ENCODE measurements at regions not wholly inside any gene's neighbourhood (a gene's known extent, or its start where the extent isn't known, plus 50 kb on each side); places are given as distances from the start of the nearest gene placed in this dataset.

DNA sequence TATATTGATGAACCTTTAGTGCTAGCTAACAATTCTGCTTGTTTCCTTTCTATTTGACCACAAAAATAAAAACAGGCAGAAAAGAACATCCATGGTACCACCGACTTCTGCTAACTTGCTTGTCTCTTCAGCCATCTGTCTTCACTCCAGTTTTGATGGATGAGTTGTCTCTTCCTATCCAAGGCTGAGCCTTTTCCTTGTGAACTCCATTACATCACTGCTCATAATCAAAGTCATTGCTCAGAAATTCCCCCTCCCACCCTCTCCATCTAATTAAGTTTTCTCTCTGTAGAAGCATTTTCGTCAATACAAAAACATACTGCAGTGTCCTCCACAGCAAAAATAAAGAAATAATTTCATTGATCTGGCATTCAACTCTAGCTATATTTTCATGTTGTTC, 184.4 kb downstream of the SPCS3 start:
- DNase-seq (ENCODE audit: low spot score), result no peak

DNA sequence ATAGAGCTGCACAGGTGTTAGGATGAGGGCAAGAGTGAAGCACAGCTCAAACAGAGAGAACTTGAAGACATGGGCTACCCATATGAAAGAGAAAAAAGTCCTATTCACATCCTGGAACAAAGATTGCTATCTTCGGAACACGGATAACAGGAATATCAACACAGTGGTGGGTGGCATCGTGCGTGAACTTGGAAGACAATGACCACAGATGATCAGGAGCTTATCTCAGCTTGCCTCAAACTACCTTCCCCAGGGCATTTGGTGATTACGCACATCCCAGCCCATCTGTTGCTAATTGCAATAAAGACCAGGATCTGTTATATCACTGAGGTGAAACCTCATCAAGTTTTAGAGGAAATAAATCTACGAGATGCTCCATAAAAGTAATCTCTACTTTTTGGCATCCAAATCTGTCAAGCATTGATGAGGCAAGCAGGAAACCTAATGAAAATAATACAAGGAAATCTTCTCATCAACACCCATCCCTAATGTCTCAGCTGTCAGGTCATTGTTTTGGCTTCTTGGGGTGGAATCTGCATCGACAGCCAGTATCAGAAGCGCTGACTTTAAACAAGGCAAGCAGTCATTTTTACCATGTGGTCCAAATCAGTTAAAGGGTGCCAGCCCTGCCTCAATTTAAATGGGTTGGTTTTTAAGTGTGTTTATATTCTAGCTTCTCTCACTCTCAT, 188.2 kb downstream of the SPCS3 start:
- DNase-seq (ENCODE audit: low spot score), result no peak

GRCh38 chr4:176508780-176509331, 189.1 kb downstream of the SPCS3 start:
- no peak for DNase-seq (ENCODE audit: low spot score)

DNA sequence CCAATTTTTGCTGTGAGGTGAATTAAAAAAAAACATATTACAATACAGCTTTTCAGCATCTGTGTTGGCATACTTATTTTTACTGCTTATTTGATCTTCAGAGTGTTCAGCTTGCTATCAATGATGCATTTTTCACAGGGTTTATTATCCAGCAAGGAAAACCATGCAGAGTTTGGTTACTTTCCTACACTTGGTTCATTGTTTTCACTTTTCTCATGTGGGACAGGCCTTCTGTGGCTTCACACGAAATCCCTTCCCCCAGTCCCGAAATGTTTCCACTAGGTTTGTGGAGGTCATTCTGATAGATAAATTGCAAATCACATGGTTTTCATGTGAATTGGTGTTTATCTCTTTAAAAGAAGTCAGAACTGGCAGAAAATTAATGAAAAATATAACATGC, 205.8 kb downstream of the SPCS3 start:
- DNase-seq (ENCODE audit: low spot score), result no peak

DNA sequence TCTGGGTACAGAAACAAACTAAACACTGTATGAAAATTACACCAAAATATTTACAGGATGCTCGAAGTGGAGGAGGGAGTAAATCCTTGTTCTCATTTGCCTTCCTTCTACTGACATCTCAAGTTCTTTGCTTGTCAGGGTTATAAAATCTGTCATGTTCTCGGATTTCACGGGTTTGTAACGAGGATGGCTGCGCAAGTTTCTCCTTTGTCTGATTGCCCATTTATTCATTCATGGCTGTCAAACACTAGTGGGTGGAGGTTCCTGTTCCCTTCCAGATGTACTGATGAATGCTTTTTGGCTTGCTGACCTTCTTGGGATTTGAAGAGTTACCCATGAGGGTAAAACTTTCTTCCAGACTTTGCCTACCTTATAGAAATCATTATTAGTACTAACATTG, 206.9 kb downstream of the SPCS3 start:
- no peak for DNase-seq (ENCODE audit: low spot score)

GRCh38 chr4:176529574-176529973, 209.8 kb downstream of the SPCS3 start:
- DNase-seq (ENCODE audit: low spot score), result no peak

DNA sequence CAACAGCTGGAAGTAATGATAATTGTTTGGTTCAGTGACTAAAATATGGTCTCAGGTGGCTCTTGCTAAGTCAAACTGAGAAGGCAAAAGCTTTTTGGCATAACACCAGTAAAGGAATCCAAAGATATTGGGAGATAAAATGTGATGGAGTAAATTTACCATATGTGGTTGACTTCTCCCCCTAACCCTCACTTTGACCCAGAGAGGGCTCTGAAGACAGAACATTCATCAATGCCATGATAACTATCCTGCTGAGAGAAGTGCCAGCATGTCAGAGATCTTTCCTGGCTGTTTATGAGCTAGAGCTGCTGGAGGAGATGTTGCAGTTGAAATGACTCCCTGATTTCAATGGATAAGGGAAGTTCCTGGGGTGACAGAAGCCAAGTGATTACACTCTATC, 213.4 kb downstream of the SPCS3 start:
- peak; percentile 1 for DNase-seq (ENCODE audit: low spot score)

DNA sequence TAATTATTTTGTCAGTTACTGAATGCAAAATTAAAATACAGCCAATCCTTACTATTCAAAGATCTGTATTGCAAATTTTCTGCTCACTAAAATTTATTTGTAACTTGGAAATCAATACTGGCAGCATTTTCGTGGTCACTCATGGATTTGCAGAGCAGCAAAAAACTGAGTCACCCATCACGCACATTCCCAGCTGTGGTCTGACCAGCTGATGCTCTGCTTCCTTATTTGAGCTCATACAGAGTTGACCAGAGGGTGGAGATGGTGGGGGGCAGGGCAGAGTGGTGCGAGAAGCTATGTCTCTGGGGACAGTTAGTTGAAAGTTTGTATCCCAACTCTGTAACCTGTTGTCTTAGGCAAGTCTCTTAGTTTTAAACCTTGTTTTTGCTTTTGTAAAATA, 214.8 kb downstream of the SPCS3 start:
- DNase-seq (ENCODE audit: low spot score), result no peak

- no peak for DNase-seq (ENCODE audit: low spot score)
These were observed 218.6 kb downstream of the SPCS3 start for GRCh38 chr4:176538217-176538925.

DNA sequence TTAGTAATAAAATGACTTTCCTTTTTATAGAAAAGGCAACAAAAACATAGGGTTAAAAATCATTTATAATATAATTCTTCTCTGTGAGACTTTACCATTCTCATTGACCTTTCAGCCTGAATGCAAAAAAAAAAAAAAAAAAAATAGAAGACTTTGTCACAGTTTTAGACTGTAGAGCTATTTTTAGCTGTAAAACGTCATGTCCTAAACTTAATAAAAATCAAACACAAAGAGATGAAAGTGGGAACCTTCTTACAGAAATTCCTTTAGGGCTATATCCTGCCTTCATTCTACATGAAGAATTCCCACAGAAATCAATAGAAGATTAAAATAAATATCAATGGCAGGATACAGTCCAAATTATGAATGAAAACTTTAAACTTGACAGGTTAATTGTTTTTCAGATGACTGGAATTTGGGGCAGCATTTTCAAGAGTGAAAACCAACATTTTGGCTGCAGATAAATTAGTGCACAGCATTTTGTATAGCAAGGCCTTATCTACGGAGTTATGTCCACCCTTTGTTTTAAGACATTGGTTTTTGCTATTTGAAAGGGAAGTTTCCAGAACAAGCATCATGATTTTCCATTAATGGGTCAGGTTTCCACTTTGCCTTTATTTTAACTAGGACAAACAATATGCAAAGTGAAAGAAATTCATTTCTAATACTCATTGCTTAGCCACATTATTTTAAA, 219.5 kb downstream of the SPCS3 start:
- no peak for DNase-seq (ENCODE audit: low spot score)

DNA sequence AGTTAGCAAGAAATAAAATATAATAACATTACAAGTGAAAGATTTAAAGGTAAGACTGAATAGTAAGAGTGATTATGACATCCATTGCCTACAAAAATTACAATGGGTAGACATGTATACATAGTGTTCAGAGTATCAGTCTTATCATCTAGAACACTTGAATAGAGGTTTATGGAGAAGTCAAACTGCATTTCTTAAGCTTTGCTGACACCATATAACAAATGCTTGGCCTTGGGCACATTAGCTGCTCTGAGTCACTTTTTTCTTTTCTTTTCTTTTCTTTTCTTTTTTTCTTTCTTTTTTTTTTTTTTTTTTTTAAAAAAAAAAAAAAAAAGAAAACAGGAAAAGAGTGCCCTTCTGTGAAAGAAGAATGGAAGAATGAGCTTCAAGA, 220.0 kb downstream of the SPCS3 start:
- no peak for DNase-seq (ENCODE audit: low spot score)

GRCh38 chr4:176540814-176541213, 221.0 kb downstream of the SPCS3 start:
- DNase-seq (ENCODE audit: low spot score), result no peak

DNA sequence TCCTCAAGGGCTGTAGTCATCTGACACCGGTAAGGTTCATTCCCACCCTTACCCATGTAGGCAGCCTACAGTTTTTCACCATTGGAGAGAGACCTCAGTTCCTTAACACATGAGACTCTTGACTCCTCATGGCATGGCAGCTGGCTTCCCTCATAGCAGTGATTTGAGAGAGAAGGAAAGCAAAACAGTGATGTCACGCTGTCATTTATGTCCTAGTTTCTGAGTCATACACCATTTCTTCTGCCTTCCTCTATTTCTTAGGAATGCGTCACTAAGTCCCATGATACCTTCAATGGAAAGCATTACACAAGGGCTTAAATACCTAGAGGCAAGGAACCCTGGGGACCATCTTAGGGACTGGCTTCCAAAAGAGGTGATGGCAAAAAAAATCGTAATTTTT, 226.1 kb downstream of the SPCS3 start:
- DNase-seq (ENCODE audit: low spot score), result no peak

DNA sequence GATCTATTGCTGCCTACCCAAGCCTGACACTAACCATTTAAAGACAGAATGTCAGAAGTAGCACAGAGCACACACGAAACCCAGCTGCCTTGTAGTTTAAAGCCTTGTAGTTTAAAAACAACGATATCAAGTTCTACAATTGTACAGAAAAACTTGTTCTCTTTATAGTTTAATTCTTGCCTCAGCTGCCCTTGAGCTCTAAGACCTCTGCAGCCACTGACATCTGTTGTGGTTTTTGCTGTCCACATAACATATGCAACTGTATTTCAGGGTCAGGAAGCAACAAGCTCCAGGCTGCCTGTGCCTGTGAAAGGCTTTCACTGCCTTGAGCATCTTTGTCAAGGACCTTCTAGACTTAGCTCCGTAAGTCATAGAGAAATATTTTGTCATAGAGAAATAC, 227.2 kb downstream of the SPCS3 start:
- no peak for DNase-seq (ENCODE audit: low spot score)

DNA sequence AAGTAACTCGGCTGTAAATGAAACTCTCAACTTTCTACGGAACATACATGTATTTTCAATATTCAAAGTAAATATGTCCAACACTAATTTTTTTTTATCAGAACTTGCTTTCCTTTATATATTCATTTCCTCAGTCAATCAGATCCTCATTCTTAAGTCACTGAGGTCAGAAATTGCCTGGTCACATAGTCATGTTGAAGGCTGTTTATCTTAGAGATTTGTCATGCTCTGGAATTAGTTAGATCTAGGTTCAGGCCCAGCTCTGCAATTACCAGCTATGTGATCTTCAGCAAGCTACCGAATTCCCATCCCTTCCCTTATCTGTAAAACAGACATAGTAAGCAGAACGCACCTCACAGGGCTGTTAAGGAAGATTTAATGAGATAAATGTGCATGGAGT, 228.8 kb downstream of the SPCS3 start:
- no peak for DNase-seq (ENCODE audit: low spot score)

DNA sequence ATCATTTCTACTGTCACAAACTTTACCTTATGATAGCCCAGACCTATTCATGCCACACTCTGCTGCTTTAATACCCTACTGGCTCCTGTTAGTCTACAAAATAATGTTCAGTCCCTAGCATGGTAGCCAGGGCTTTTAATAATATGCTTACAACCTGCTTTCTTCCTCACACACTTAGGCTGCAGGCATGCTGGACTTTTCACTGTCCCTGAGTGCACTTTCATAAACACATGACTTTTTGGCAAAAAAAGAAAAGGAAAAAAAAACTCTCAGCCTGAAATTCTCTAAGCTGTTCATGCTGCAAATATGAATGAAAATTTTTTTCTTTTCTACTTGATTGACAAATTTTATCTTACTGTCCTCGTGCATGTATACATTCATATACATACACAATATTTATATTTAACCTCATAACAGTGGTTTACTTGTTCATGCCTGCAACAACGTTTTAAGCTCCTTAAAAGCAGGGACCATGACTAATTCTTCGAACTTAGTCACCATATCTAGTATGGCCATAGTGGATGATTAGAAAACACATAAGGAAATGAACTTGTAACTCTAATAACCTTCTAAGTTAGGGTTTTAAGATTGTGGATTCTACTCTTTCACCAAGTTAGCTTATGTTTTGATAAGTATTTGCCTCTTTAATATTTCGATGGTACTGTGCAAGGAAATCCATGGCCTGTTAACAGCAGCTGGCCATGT, 229.5 kb downstream of the SPCS3 start:
- no peak for DNase-seq (ENCODE audit: low spot score)

DNA sequence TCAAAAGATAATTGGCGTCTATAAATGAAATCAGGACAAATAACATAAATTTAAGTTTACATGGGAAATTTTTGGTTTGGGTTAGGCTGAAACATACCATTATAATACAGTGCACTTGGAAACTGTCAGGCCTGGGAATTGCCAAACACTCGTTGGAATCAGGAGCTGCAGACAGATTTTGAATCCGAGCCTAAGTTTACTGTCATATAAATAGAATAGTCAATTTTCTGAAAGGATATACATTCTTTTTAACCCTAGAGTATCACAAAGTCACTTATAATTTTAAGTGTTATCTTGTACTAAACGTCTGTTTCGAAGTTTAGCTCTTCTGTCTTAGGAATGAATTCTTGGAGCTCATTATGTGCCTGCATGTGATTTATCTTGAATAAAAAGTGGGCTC, 234.1 kb downstream of the VEGFC start:
- no peak for DNase-seq (ENCODE audit: low spot score)

- DNase-seq (ENCODE audit: low spot score), result no peak
These were observed 231.4 kb downstream of the VEGFC start for GRCh38 chr4:176561368-176561767.

GRCh38 chr4:176563591-176563990, 229.1 kb downstream of the VEGFC start:
- no peak for DNase-seq (ENCODE audit: low spot score)

DNA sequence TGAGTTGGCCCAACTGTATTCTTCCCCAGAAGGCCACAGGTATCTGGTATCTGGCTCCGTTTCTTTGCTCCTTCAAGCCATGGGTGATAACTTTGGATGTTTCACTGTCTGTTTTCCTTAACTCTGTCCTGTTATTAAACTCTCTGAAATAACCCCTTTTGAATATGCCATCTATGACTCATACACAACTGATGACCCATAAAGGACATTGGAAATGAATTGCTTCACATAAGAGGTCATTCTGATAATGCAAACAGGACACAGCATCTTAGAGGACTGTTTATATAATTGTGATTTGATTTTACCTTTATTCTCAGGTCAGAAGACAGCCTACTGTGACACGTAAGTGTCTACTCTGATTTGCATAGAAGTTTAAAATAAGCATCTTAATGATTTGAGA, 227.7 kb downstream of the VEGFC start:
- no peak for DNase-seq (ENCODE audit: low spot score)

DNA sequence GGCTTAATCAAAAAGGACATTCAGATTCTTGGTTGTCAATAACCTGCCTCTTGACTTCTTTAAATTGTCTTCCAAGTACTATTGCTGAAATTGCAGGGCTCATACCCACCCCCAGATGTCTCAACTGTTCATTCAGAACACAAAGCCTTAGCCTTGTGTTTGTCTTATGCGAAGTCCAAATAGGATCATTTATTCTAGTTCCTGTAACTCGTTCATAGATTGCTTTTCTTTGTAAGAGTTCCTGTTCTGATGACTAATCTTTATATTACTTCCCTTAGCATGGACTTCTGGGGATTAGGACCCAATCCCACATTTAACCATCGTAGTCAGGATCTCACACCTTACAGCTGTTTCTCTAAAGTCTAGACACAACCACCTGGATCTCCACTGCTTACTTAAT, 226.0 kb downstream of the VEGFC start:
- no peak for DNase-seq (ENCODE audit: low spot score)

DNA sequence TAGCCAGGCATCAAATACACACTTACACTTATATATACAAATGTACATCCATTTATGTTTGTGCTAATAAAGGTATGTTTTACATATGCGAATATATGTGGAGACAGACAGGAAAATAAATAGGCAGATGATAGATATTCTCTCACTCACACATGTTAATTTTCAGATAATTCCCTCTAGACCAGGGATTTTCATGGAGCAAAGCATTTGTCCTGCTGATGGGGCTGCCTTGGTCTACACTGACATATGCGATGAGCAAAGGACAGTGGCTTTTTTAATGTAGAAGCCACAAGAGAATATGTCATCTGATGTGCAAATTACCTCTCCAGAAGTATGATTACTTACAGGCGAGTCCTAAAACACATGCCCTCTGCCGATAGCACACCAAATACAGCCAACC, 224.5 kb downstream of the VEGFC start:
- DNase-seq (ENCODE audit: low spot score), result no peak
